GM10266 (cell line): ENCODE measurements at regions not wholly inside any gene's neighbourhood (a gene's known extent, or its start where the extent isn't known, plus 50 kb on each side); places are given as distances from the start of the nearest gene placed in this dataset.
"Not testable (repeated sequence)": the region's sequence is repeated elsewhere in the genome, so short reads cannot be mapped to it uniquely, and the experiment has no call there.

ENCODE experiments used
- DNase-seq: peaks from one replicate; pipeline ENCODE4 v3.0.0; 2012; ENCODE audit errors: extremely low spot score
- CTCF ChIP-seq: IDR thresholded peaks from 2 replicates; pipeline ENCODE4 v1.5.1; 2012; ENCODE audit warnings: mild to moderate bottlenecking, low read depth; ENCODE audit not compliant: control insufficient read depth, insufficient read depth; ENCODE audit errors: missing control alignments

- no peak for DNase-seq
- no peak for TF ChIP-seq CTCF
Observed at GRCh38 chr10:21134645-21135022, 237.5 kb upstream of the NEBL start.

GRCh38 chr10:21130683-21131442 lies 233.8 kb upstream of the NEBL start:
- TF ChIP-seq CTCF = no peak
- no peak for DNase-seq

GRCh38 chr10:21130108-21130507 lies 233.0 kb upstream of the NEBL start:
- no peak for DNase-seq
- no peak for TF ChIP-seq CTCF

GRCh38 chr10:21125471-21126228 lies 228.5 kb upstream of the NEBL start:
- TF ChIP-seq CTCF = no peak
- no peak for DNase-seq

- TF ChIP-seq CTCF = no peak
- DNase-seq = no peak
Observed at GRCh38 chr10:21122907-21123306, 225.8 kb upstream of the NEBL start.

GRCh38 chr10:21121822-21122221 lies 224.7 kb upstream of the NEBL start:
- DNase-seq = not testable (repeated sequence)

- TF ChIP-seq CTCF = no peak
- no peak for DNase-seq
Observed at GRCh38 chr10:21114683-21115082, 217.6 kb upstream of the NEBL start.
